IMR-90 (cell line): ENCODE measurements at regions not wholly inside any gene's neighbourhood (a gene's known extent, or its start where the extent isn't known, plus 50 kb on each side); places are given as distances from the start of the nearest gene placed in this dataset.
"Not testable (repeated sequence)": the region's sequence is repeated elsewhere in the genome, so short reads cannot be mapped to it uniquely, and the experiment has no call there.

Source experiments
- ATAC-seq: fragments of 200-7000 bp; cut with Tn5 transposase; 2 replicates; pipeline ENCODE4 v1.9.1; 2020; ENCODE audit warnings: low read depth, mild to moderate bottlenecking, moderate library complexity
- BruUV-seq: library from RNA; stranded (reverse); fragments of 400-500 nt; replicated peaks from 2 replicates; lab custom pipeline; 2021; lab: Mats Ljungman, UMichigan
- CTCF ChIA-PET: fragments of 300-600 bp; formaldehyde crosslinking; extraction: SDS; loops from one replicate; lab custom pipeline; 2021; ENCODE audit warnings: antibody characterized with exemption; lab: Yijun Ruan, JAX
- POLR2A ChIA-PET: fragments of 300-600 bp; sonication (Branson Sonifier 250); formaldehyde crosslinking; loops from one replicate; lab custom pipeline; 2022; ENCODE audit warnings: antibody characterized with exemption; ENCODE audit not compliant: unreplicated experiment; lab: Charles Lee
- DNase-seq: peaks from one replicate; pipeline ENCODE4 v3.0.0; 2013
- H2AFZ ChIP-seq: replicated peaks from 2 replicates; pipeline ENCODE3; 2013; ENCODE audit warnings: low read length, mild to moderate bottlenecking; ENCODE audit not compliant: poor library complexity
- H2AK5ac ChIP-seq: 2 replicates; pipeline ENCODE4 v1.6.1; 2013; ENCODE audit warnings: low read depth, low read length, inconsistent platforms
- H2AK9ac ChIP-seq: replicated peaks from 2 replicates; pipeline ENCODE3; 2013; ENCODE audit warnings: mild to moderate bottlenecking, low read depth, low read length, moderate library complexity; ENCODE audit not compliant: poor library complexity
- H2BK120ac ChIP-seq: 2 replicates; pipeline ENCODE4 v1.6.1; 2013; ENCODE audit warnings: low read depth, low read length, inconsistent platforms
- H2BK15ac ChIP-seq: 3 replicates; pipeline ENCODE4 v1.6.1; 2013; ENCODE audit warnings: low read depth, low read length, inconsistent platforms
- H2BK20ac ChIP-seq: 2 replicates; pipeline ENCODE4 v1.6.1; 2013; ENCODE audit warnings: low read depth, mild to moderate bottlenecking, inconsistent platforms, low read length, moderate library complexity
- H2BK5ac ChIP-seq: 2 replicates; pipeline ENCODE4 v1.6.1; 2013; ENCODE audit warnings: mild to moderate bottlenecking, low read depth, low read length, inconsistent platforms; ENCODE audit not compliant: poor library complexity, severe bottlenecking
- H3K14ac ChIP-seq: replicated peaks from 2 replicates; pipeline ENCODE4 v1.6.1; 2013; ENCODE audit warnings: low read depth, low read length, inconsistent platforms
- H3K18ac ChIP-seq: 2 replicates; pipeline ENCODE4 v1.6.1; 2013; ENCODE audit warnings: low read depth, low read length, control low read depth
- H3K23ac ChIP-seq: 2 replicates; pipeline ENCODE4 v1.6.1; 2013; ENCODE audit warnings: low read depth, low read length, inconsistent platforms
- H3K27ac ChIP-seq: 2 replicates; pipeline ENCODE4 v1.5.1; 2013; ENCODE audit warnings: mild to moderate bottlenecking, control low read depth, low read length; ENCODE audit not compliant: insufficient read depth
- H3K27me3 ChIP-seq: 2 replicates; pipeline ENCODE4 v1.6.1; 2013; ENCODE audit warnings: low read length; ENCODE audit not compliant: control insufficient read depth, insufficient read depth
- H3K36me3 ChIP-seq: 2 replicates; pipeline ENCODE4 v1.6.1; 2013; ENCODE audit warnings: low read length, mixed read lengths; ENCODE audit not compliant: control insufficient read depth, insufficient read depth
- H3K4ac ChIP-seq: 2 replicates; pipeline ENCODE4 v1.6.1; 2013; ENCODE audit warnings: low read depth, low read length, inconsistent platforms
- H3K4me1 ChIP-seq: 2 replicates; pipeline ENCODE4 v1.6.1; 2013; ENCODE audit warnings: low read length, mixed read lengths; ENCODE audit not compliant: control insufficient read depth, insufficient read depth
- H3K4me2 ChIP-seq: 2 replicates; pipeline ENCODE4 v1.6.1; 2013; ENCODE audit warnings: low read depth, mild to moderate bottlenecking, control low read depth, low read length, moderate library complexity
- H3K4me3 ChIP-seq: 2 replicates; pipeline ENCODE4 v1.5.1; 2013; ENCODE audit warnings: low read depth, mild to moderate bottlenecking, control low read depth, low read length, moderate library complexity; ENCODE audit not compliant: insufficient read depth
- H3K56ac ChIP-seq: 2 replicates; pipeline ENCODE4 v1.6.1; 2013; ENCODE audit warnings: low read length, inconsistent platforms; ENCODE audit not compliant: insufficient read depth; ENCODE audit errors: extremely low read depth
- H3K79me1 ChIP-seq, 2 experiments: 2 replicates each; pipeline ENCODE4 v1.6.1; 2013; ENCODE audit warnings: low read length in 2 of 2, inconsistent platforms in 1 of 2, low read depth in 1 of 2
- H3K9ac ChIP-seq: 2 replicates; pipeline ENCODE4 v1.6.1; 2013; ENCODE audit warnings: low read depth, low read length, control low read depth
- H3K9me1 ChIP-seq: 2 replicates; pipeline ENCODE4 v1.6.1; 2013; ENCODE audit warnings: low read length, inconsistent platforms; ENCODE audit not compliant: insufficient read depth
- H3K9me3 ChIP-seq: 2 replicates; pipeline ENCODE4 v1.6.1; 2013; ENCODE audit warnings: low read length; ENCODE audit not compliant: control insufficient read depth, insufficient read depth
- H4K20me1 ChIP-seq: 2 replicates; pipeline ENCODE4 v1.6.1; 2013; ENCODE audit warnings: low read length, inconsistent platforms; ENCODE audit not compliant: insufficient read depth
- H4K5ac ChIP-seq: 2 replicates; pipeline ENCODE4 v1.6.1; 2013; ENCODE audit warnings: mild to moderate bottlenecking, low read depth, low read length, control low read depth
- H4K8ac ChIP-seq, 2 experiments: 2 replicates each; pipeline ENCODE4 v1.6.1; 2013; ENCODE audit warnings: low read depth in 2 of 2, low read length in 2 of 2, control low read depth in 1 of 2, inconsistent platforms in 1 of 2
- H4K91ac ChIP-seq: 2 replicates; pipeline ENCODE4 v1.6.1; 2013; ENCODE audit warnings: low read depth, low read length, inconsistent platforms; ENCODE audit not compliant: insufficient read depth
- MAFK ChIP-seq: IDR thresholded peaks from 2 replicates; pipeline ENCODE4 v1.6.1; 2012; ENCODE audit warnings: low read depth, low read length, improper control_type of control experiment
- MXI1 ChIP-seq: IDR thresholded peaks from 2 replicates; pipeline ENCODE4 v1.6.1; 2012; ENCODE audit warnings: low read depth, mild to moderate bottlenecking, low read length, moderate library complexity, borderline replicate concordance
- NFE2L2 ChIP-seq: fragments of 150-350 bp; IDR thresholded peaks from 2 replicates; pipeline ENCODE4 v1.6.1; 2016; ENCODE audit warnings: low read depth, mild to moderate bottlenecking, low read length
- RFX5 ChIP-seq: IDR thresholded peaks from 2 replicates; pipeline ENCODE4 v1.8.0; 2012; ENCODE audit warnings: low read depth, mild to moderate bottlenecking, low read length, moderate library complexity
- WGBS, 2 experiments: methylation state at CpG; one replicate each; pipeline versions ENCODE4 v1.1.5 to v1.1.7; 2013; ENCODE audit warnings: missing lambda C conversion rate in 2 of 2; ENCODE audit not compliant: insufficient read length in 1 of 2; ENCODE audit errors: extremely low coverage in 2 of 2; 5-methylcytosine and 5-hydroxymethylcytosine counted together
- dilution Hi-C: fragments of 300-500 bp; cut with HindIII; formaldehyde crosslinking; loops from one replicate; pipeline ENCODE4 v1.14.3; 2018; ENCODE audit warnings: low sequenced_read_pairs; ENCODE audit not compliant: unreplicated experiment
- in situ Hi-C: fragments of 300-500 bp; cut with MboI; formaldehyde crosslinking; loops from 3 replicates; pipeline ENCODE4 v1.14.3; 2019; ENCODE audit warnings: low sequenced_read_pairs, inconsistent platforms, mixed read lengths
- intact Hi-C: fragments of 100-400 bp; cut with micrococcal nuclease; formaldehyde crosslinking; loops from 2 replicates; pipeline ENCODE4 v1.10.0; 2022
- TF ChIP-seq, protein P1 (sequence below): fragments of 150-350 bp; IDR thresholded peaks from 2 replicates; pipeline ENCODE4 v1.6.1; 2016; ENCODE audit warnings: low read depth, mild to moderate bottlenecking, low read length, moderate library complexity, borderline replicate concordance

- no TSS peak for BruUV-seq
- Histone ChIP-seq H2AK5ac (no peak overlapping the region), H2BK20ac (no peak overlapping the region), H3K4me3 (no peak overlapping the region), H3K4ac (no peak overlapping the region), H3K4me1 (peaks cover 5% of the 10 kb centered on the region), H3K9me1 (no peaks in the 10 kb centered on the region), H4K20me1 (no peaks in the 10 kb centered on the region), H2AK9ac (no peak overlapping the region), H2BK120ac (no peak overlapping the region), H3K4me2 (no peak overlapping the region), H2BK15ac (no peak overlapping the region), H3K23ac (no peak overlapping the region), H3K56ac (no peak overlapping the region), H3K14ac (no peak overlapping the region), H3K36me3 (no peaks in the 10 kb centered on the region), H4K5ac (no peak overlapping the region), H3K18ac (no peak overlapping the region), H3K79me1 (no peaks in the 10 kb centered on the region), H3K9ac (no peak overlapping the region), H2BK5ac (no peak overlapping the region), H3K27me3 (no peaks in the 10 kb centered on the region; the same call in 1 of the 2 replicates), H3K9me3 (peaks cover 9% of the 10 kb centered on the region), H4K91ac (no peak overlapping the region), H3K27ac (no peak overlapping the region), H2AFZ (no peak overlapping the region), H4K8ac (no peak overlapping the region)
- in situ Hi-C loops = no loop called here
- no peak for TF ChIP-seq NFE2L2
- TF ChIP-seq, protein P1, sequence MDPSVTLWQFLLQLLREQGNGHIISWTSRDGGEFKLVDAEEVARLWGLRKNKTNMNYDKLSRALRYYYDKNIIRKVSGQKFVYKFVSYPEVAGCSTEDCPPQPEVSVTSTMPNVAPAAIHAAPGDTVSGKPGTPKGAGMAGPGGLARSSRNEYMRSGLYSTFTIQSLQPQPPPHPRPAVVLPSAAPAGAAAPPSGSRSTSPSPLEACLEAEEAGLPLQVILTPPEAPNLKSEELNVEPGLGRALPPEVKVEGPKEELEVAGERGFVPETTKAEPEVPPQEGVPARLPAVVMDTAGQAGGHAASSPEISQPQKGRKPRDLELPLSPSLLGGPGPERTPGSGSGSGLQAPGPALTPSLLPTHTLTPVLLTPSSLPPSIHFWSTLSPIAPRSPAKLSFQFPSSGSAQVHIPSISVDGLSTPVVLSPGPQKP = no peak
- no peak for TF ChIP-seq RFX5
- TF ChIP-seq MAFK = no peak
- no peak for TF ChIP-seq MXI1
- dilution Hi-C loops = no loop called here
- WGBS, 2 experiments = no CpG with 5 or more reads among the region's 7 CpGs
- DNase-seq (no peak), ATAC-seq (no peak)
- intact Hi-C loops = no loop called here
- ChIA-PET CTCF (no interaction called here), POLR2A (no interaction called here)
Observed at GRCh38 chr9:88256216-88256615, 117.9 kb upstream of the SPATA31C2 start.

DNA sequence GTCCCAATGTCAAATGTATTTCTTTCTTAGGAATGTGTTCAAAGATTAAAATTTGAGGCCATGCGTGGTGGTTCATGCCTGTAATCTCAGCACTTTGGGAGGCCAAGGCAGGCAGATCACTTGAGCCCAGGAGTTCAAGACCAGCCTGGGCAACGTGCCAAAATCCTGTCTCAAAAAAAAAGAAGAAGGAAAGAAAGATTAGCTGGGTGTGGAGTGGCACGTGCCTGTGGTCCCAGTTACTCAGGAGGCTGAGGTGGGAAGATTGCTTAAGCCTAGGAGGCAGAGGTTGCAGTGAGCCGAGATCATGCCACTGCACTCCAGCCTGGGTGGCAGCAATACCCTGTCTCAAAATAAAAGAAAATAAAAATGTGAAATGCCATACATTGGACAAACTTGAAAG, 117.5 kb upstream of the SPATA31C2 start:
- DNase-seq, H2AFZ ChIP-seq: not testable (repeated sequence)

More for the DNA sequence above, 117.5 kb upstream of the SPATA31C2 start:
- H3K14ac ChIP-seq, H2BK20ac ChIP-seq, POLR2A ChIA-PET, dilution Hi-C loops, H4K8ac ChIP-seq, H2BK15ac ChIP-seq, H3K23ac ChIP-seq, H3K9me1 ChIP-seq, H3K56ac ChIP-seq, CTCF ChIA-PET, H3K9me3 ChIP-seq, H4K20me1 ChIP-seq, H3K4ac ChIP-seq, H3K4me1 ChIP-seq, BruUV-seq, in situ Hi-C loops, H3K27ac ChIP-seq, ATAC-seq, H3K27me3 ChIP-seq, H3K79me1 ChIP-seq, H3K9ac ChIP-seq, H2AK5ac ChIP-seq, H3K36me3 ChIP-seq, H4K91ac ChIP-seq, H2BK120ac ChIP-seq, H3K18ac ChIP-seq, H3K4me3 ChIP-seq, H4K5ac ChIP-seq, intact Hi-C loops, H2BK5ac ChIP-seq, H3K4me2 ChIP-seq, H2AK9ac ChIP-seq: not testable (repeated sequence)
- WGBS, 2 experiments = 80% methylated on average over 1 of the region's 4 CpGs; no CpG with 5 or more reads in 1 of the 2 experiments
